Tibial nerve (tissue), 4 donors: ENCODE measurements at regions not wholly inside any gene's neighbourhood (a gene's known extent, or its start where the extent isn't known, plus 50 kb on each side); places are given as distances from the start of the nearest gene placed in this dataset.
"Not testable (repeated sequence)": the region's sequence is repeated elsewhere in the genome, so short reads cannot be mapped to it uniquely, and the experiment has no call there.

Experiments
- DNase-seq, 2 donors: peaks; one replicate each; pipeline ENCODE4 v3.0.0-alpha.2; 2019; ENCODE audit warnings: low spot score in 2 of 2
- H3K27ac ChIP-seq, 4 donors: fragments of 200-600 bp; sonication (generic) in 3 of 4; one replicate each; pipeline ENCODE4 v1.5.1; 2017 to 2019; ENCODE audit warnings: mild to moderate bottlenecking in 1 of 4
- H3K27me3 ChIP-seq, 2 donors: fragments of 200-600 bp; sonication (generic) in 1 of 2; one replicate each; pipeline versions ENCODE4 v1.5.1 to v1.6.0; 2017 to 2019
- H3K36me3 ChIP-seq, 3 donors: fragments of 200-600 bp; sonication (generic); one replicate each; pipeline ENCODE4 v1.5.1; 2018 to 2019
- H3K4me1 ChIP-seq, 4 donors: fragments of 200-600 bp; sonication (generic) in 3 of 4; one replicate each; pipeline ENCODE4 v1.5.1; 2017 to 2019
- H3K4me3 ChIP-seq, 4 donors: fragments of 200-600 bp; sonication (generic) in 3 of 4; one replicate each; pipeline ENCODE4 v1.5.1; 2017 to 2019; ENCODE audit warnings: mild to moderate bottlenecking in 1 of 4, moderate library complexity in 1 of 4
- H3K9me3 ChIP-seq, 4 donors: fragments of 200-600 bp; sonication (generic) in 3 of 4; one replicate each; pipeline ENCODE4 v1.5.1; 2017 to 2019
- CTCF ChIP-seq, 5 experiments: fragments of 200-600 bp in 3 of 5; fragments of 450-650 bp in 2 of 5; sonication (generic) in 3 of 5; IDR thresholded peaks; one replicate each; pipeline ENCODE4 v1.5.1; 2016 to 2019; ENCODE audit warnings: antibody characterized with exemption in 5 of 5, mild to moderate bottlenecking in 3 of 5, moderate library complexity in 2 of 5
- EP300 ChIP-seq, 2 donors: sonication (generic); formaldehyde crosslinking; IDR thresholded peaks; one replicate each; pipeline ENCODE4 v1.6.1; 2017; ENCODE audit warnings: antibody characterized with exemption in 2 of 2, mild to moderate bottlenecking in 1 of 2
- POLR2A ChIP-seq, 2 donors: fragments of 450-650 bp; IDR thresholded peaks; one replicate each; pipeline ENCODE4 v1.6.1; 2017; ENCODE audit warnings: antibody characterized with exemption in 2 of 2, mild to moderate bottlenecking in 2 of 2, moderate library complexity in 2 of 2
- WGBS, 2 donors: methylation state at CpG; one replicate each; pipeline ENCODE4 v1.1.5; 2018; 5-methylcytosine and 5-hydroxymethylcytosine counted together

GRCh38 chr1:106366627-106367319 lies 689.7 kb upstream of the PRMT6 start:
- H3K9me3 ChIP-seq = no peaks in the 10 kb centered on the region
- H3K27me3 ChIP-seq = no peaks in the 10 kb centered on the region
- no peaks in the 10 kb centered on the region for H3K36me3 ChIP-seq
- no peak overlapping the region for H3K4me3 ChIP-seq
- DNase-seq = no peak
- no peaks in the 10 kb centered on the region for H3K4me1 ChIP-seq
- WGBS, 2 donors = 73 to 74% methylated on average over 4 of the region's 4 CpGs
- no peak overlapping the region for H3K27ac ChIP-seq
- TF ChIP-seq POLR2A (IDR thresholded peaks at IDR 0.05) (no peak), EP300 (IDR thresholded peaks at IDR 0.05) (no peak), CTCF (IDR thresholded peaks at IDR 0.05) (no peak)

GRCh38 chr1:106378261-106378660 lies 678.2 kb upstream of the PRMT6 start:
- TF ChIP-seq EP300 (IDR thresholded peaks at IDR 0.05) (no peak), CTCF (IDR thresholded peaks at IDR 0.05) (no peak), POLR2A (IDR thresholded peaks at IDR 0.05) (no peak)
- Histone ChIP-seq H3K4me3 (no peak overlapping the region), H3K9me3 (no peaks in the 10 kb centered on the region), H3K4me1 (no peaks in the 10 kb centered on the region), H3K27me3 (no peaks in the 10 kb centered on the region), H3K36me3 (no peaks in the 10 kb centered on the region), H3K27ac (no peak overlapping the region)
- DNase-seq = no peak

GRCh38 chr1:106380772-106381171 lies 675.7 kb upstream of the PRMT6 start:
- Histone ChIP-seq H3K27ac (no peak overlapping the region), H3K4me3 (no peak overlapping the region), H3K36me3 (no peaks in the 10 kb centered on the region), H3K9me3 (no peaks in the 10 kb centered on the region), H3K4me1 (no peaks in the 10 kb centered on the region), H3K27me3 (no peaks in the 10 kb centered on the region)
- WGBS, 2 donors = 85 to 89% methylated on average over 1 of the region's 1 CpG
- TF ChIP-seq CTCF (IDR thresholded peaks at IDR 0.05) (no peak), POLR2A (IDR thresholded peaks at IDR 0.05) (no peak), EP300 (IDR thresholded peaks at IDR 0.05) (no peak)
- DNase-seq = no peak

- H3K36me3 ChIP-seq, H3K4me1 ChIP-seq, H3K9me3 ChIP-seq, H3K4me3 ChIP-seq, DNase-seq, H3K27ac ChIP-seq, H3K27me3 ChIP-seq: not testable (repeated sequence)
- 78 to 81% methylated on average over 4 of the region's 4 CpGs for WGBS, 2 donors
Measured at GRCh38 chr1:106389160-106389559, 667.3 kb upstream of the PRMT6 start.

- DNase-seq = no peak
- no peak for TF ChIP-seq POLR2A (IDR thresholded peaks at IDR 0.05)
- TF ChIP-seq EP300 (IDR thresholded peaks at IDR 0.05) = no peak
- TF ChIP-seq CTCF (IDR thresholded peaks at IDR 0.05) = no peak
- no peak overlapping the region for H3K27ac ChIP-seq
- 75 to 94% methylated on average over 1 of the region's 1 CpG for WGBS, 2 donors
- no peaks in the 10 kb centered on the region for H3K9me3 ChIP-seq
- H3K4me1 ChIP-seq = no peaks in the 10 kb centered on the region
- no peaks in the 10 kb centered on the region for H3K36me3 ChIP-seq
- H3K27me3 ChIP-seq = no peaks in the 10 kb centered on the region
- no peak overlapping the region for H3K4me3 ChIP-seq
Measured at GRCh38 chr1:106393046-106393445, 663.4 kb upstream of the PRMT6 start.

- DNase-seq = no peak
- Histone ChIP-seq H3K27me3 (no peaks in the 10 kb centered on the region), H3K36me3 (no peaks in the 10 kb centered on the region), H3K4me1 (no peaks in the 10 kb centered on the region), H3K4me3 (no peak overlapping the region), H3K27ac (no peak overlapping the region), H3K9me3 (no peaks in the 10 kb centered on the region)
- TF ChIP-seq CTCF (IDR thresholded peaks at IDR 0.05) (no peak), POLR2A (IDR thresholded peaks at IDR 0.05) (no peak), EP300 (IDR thresholded peaks at IDR 0.05) (no peak)
Measured at GRCh38 chr1:106396020-106396419, 660.5 kb upstream of the PRMT6 start.
